Endodermal cell (in vitro differentiated cells): ENCODE measurements at regions not wholly inside any gene's neighbourhood (a gene's known extent, or its start where the extent isn't known, plus 50 kb on each side); places are given as distances from the start of the nearest gene placed in this dataset.

Experiments used
- DNase-seq: peaks from one replicate; pipeline ENCODE4 v3.0.0-alpha.2; 2017
- H3K27ac ChIP-seq: 2 replicates; pipeline ENCODE4 v1.5.1; 2013; ENCODE audit warnings: mild to moderate bottlenecking, low read depth, low read length, moderate library complexity
- H3K27me3 ChIP-seq: 2 replicates; pipeline ENCODE4 v1.6.1; 2013; ENCODE audit warnings: mild to moderate bottlenecking, low read length, moderate library complexity; ENCODE audit not compliant: insufficient read depth, control insufficient read depth, poor library complexity, severe bottlenecking
- H3K36me3 ChIP-seq: 2 replicates; pipeline ENCODE4 v1.7.0; 2013; ENCODE audit warnings: mild to moderate bottlenecking, low read length, moderate library complexity; ENCODE audit not compliant: control insufficient read depth, insufficient read depth
- H3K4me1 ChIP-seq: one replicate; pipeline ENCODE4 v1.7.0; 2013; ENCODE audit warnings: low read length; ENCODE audit not compliant: control insufficient read depth, insufficient read depth
- H3K4me3 ChIP-seq: 2 replicates; pipeline ENCODE4 v1.5.1; 2013; ENCODE audit warnings: mild to moderate bottlenecking, low read length, moderate library complexity
- H3K9ac ChIP-seq: 2 replicates; pipeline ENCODE4 v1.6.1; 2013; ENCODE audit warnings: mild to moderate bottlenecking, low read length, moderate library complexity; ENCODE audit not compliant: poor library complexity, severe bottlenecking; ENCODE audit errors: extremely low read depth
- H3K9me3 ChIP-seq: 2 replicates; pipeline ENCODE4 v1.6.1; 2013; ENCODE audit warnings: mild to moderate bottlenecking, low read length, moderate library complexity; ENCODE audit not compliant: control insufficient read depth
- H3K27ac Mint-ChIP-seq: 2 replicates; pipeline ENCODE4 v1.8.0; 2020; ENCODE audit warnings: mixed read lengths
- H3K27me3 Mint-ChIP-seq: 2 replicates; pipeline ENCODE4 v1.8.0; 2021; ENCODE audit warnings: mild to moderate bottlenecking, mixed read lengths; ENCODE audit not compliant: insufficient read depth
- H3K36me3 Mint-ChIP-seq: 2 replicates; pipeline ENCODE4 v1.8.0; 2020; ENCODE audit warnings: low read depth, mixed read lengths
- H3K4me1 Mint-ChIP-seq: 2 replicates; pipeline ENCODE4 v1.8.0; 2020; ENCODE audit warnings: mixed read lengths
- H3K4me3 Mint-ChIP-seq: 2 replicates; pipeline ENCODE4 v1.8.0; 2020; ENCODE audit warnings: mild to moderate bottlenecking, moderate library complexity, mixed read lengths
- H3K9me3 Mint-ChIP-seq: 2 replicates; pipeline ENCODE4 v1.8.0; 2020; ENCODE audit warnings: mild to moderate bottlenecking, mixed read lengths
- WGBS, 2 experiments: methylation state at CpG; one replicate each; pipeline versions ENCODE4 v1.1.5 to v1.1.7; 2013; ENCODE audit warnings: missing lambda C conversion rate in 2 of 2, mixed read lengths in 1 of 2; ENCODE audit not compliant: insufficient coverage in 1 of 2, insufficient read length in 1 of 2; 5-methylcytosine and 5-hydroxymethylcytosine counted together
- TF ChIP-seq, protein P1 (sequence below): fragments of 200-600 bp; sonication (generic); conservative IDR thresholded peaks from 2 replicates; pipeline ENCODE4 v1.5.0; 2021; ENCODE audit warnings: antibody characterized with exemption, mild to moderate bottlenecking

DNA sequence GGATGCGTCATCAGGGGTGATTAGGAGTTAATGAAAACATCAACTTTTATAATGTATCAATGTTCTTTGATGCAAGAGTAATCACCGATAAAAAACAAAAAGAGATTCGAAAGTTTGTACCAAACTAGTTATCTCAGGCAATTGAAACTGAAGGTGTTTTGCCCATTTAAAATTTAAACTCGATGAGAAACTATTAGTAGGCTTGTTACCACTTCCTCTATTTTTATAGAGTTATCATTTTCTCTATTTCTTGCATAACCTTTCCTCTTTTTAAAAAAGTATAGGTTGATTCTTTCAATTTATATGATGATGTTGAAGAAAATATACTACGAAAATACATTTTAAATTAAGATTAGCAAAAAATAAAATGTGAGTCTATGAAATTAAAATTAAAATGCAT is 597.3 kb upstream of the POT1 start:
- DNase-seq: no peak
- Mint-ChIP-seq H3K9me3 (no peaks in the 10 kb centered on the region), H3K4me3 (no peak overlapping the region), H3K4me1 (no peaks in the 10 kb centered on the region), H3K27me3 (no peaks in the 10 kb centered on the region), H3K27ac (no peak overlapping the region), H3K36me3 (no peaks in the 10 kb centered on the region)
- Histone ChIP-seq H3K27ac (no peak overlapping the region), H3K27me3 (no peaks in the 10 kb centered on the region), H3K36me3 (no peaks in the 10 kb centered on the region), H3K9ac (no peak overlapping the region), H3K9me3 (no peaks in the 10 kb centered on the region), H3K4me3 (no peak overlapping the region), H3K4me1 (no peaks in the 10 kb centered on the region)
- TF ChIP-seq, protein P1, sequence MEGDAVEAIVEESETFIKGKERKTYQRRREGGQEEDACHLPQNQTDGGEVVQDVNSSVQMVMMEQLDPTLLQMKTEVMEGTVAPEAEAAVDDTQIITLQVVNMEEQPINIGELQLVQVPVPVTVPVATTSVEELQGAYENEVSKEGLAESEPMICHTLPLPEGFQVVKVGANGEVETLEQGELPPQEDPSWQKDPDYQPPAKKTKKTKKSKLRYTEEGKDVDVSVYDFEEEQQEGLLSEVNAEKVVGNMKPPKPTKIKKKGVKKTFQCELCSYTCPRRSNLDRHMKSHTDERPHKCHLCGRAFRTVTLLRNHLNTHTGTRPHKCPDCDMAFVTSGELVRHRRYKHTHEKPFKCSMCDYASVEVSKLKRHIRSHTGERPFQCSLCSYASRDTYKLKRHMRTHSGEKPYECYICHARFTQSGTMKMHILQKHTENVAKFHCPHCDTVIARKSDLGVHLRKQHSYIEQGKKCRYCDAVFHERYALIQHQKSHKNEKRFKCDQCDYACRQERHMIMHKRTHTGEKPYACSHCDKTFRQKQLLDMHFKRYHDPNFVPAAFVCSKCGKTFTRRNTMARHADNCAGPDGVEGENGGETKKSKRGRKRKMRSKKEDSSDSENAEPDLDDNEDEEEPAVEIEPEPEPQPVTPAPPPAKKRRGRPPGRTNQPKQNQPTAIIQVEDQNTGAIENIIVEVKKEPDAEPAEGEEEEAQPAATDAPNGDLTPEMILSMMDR: no peak
- whole genome bisulfite sequencing, 2 experiments: 86 to 99% methylated on average over 2 to 3 of the region's 5 CpGs

DNA sequence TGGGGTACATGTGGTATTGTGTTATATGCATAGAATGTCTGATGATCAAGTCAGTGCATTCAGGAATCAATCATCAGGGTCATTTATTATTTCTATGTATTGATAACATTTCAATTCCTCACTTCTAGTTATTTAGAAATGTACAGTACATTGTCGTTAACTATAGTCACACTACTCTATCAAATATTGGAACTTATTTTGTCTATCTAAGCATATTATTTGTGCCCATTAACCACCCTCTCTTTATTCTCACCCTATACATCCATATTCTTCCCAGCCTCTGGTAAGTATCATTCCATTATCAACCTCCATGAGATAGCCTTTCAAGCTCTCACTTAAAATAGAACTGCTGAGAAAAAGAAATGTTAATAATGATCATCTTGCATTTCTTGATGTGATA is 596.5 kb upstream of the POT1 start:
- no peaks in the 10 kb centered on the region for H3K36me3 ChIP-seq
- no peak for DNase-seq
- no peak overlapping the region for H3K9ac ChIP-seq
- no peak overlapping the region for H3K27ac ChIP-seq
- Mint-ChIP-seq H3K27ac (no peak overlapping the region), H3K9me3 (no peaks in the 10 kb centered on the region), H3K4me1 (no peaks in the 10 kb centered on the region), H3K27me3 (no peaks in the 10 kb centered on the region), H3K36me3 (no peaks in the 10 kb centered on the region), H3K4me3 (no peak overlapping the region)
- 80 to 92% methylated on average over 1 of the region's 1 CpG for WGBS, 2 experiments
- H3K9me3 ChIP-seq: no peaks in the 10 kb centered on the region
- TF ChIP-seq, protein P1: no peak
- no peaks in the 10 kb centered on the region for H3K27me3 ChIP-seq
- no peak overlapping the region for H3K4me3 ChIP-seq
- H3K4me1 ChIP-seq: no peaks in the 10 kb centered on the region

DNA sequence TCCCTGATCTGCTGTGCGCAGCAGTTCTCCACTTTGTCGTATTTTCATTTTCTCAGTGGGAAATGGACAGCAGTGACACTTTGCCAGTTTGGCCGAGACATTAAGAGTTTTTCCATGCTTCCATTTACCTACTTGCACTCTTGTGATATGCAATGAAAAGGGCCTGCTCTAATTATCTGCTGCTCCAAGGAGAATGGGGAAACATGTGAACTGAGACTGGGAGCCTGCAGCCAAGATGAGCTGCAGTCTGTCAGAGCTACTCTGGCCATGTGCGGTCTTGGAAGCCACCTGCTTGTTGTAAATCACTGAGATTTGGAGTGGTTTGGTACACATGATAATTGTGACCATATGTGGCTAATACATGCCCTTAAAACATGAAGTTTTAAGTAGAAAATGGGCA is 586.6 kb upstream of the POT1 start:
- Histone ChIP-seq H3K9ac (no peak overlapping the region), H3K4me1 (no peaks in the 10 kb centered on the region), H3K27ac (no peak overlapping the region), H3K4me3 (no peak overlapping the region), H3K36me3 (no peaks in the 10 kb centered on the region), H3K27me3 (no peaks in the 10 kb centered on the region), H3K9me3 (no peaks in the 10 kb centered on the region)
- Mint-ChIP-seq H3K36me3 (no peaks in the 10 kb centered on the region), H3K9me3 (no peaks in the 10 kb centered on the region), H3K27me3 (no peaks in the 10 kb centered on the region), H3K4me1 (no peaks in the 10 kb centered on the region), H3K27ac (no peak overlapping the region), H3K4me3 (no peak overlapping the region)
- TF ChIP-seq, protein P1: no peak
- WGBS, 2 experiments: 81 to 91% methylated on average over 3 to 4 of the region's 4 CpGs
- DNase-seq: no peak
